ENCODE measurements at regions not wholly inside any gene's neighbourhood (a gene's known extent, or its start where the extent isn't known, plus 50 kb on each side); places are given as distances from the start of the nearest gene placed in this dataset.

GRCh38 chr16:87196231-87196630, 121.0 kb downstream of the C16orf95 start:
- Histone ChIP-seq H3K4me1 (peaks cover 5% of the 10 kb centered on the region), H3K27ac (no peak overlapping the region), H3K27me3 (no peaks in the 10 kb centered on the region), H3K4me3 (no peak overlapping the region), H3K36me3 (ENCODE audit: low read depth, missing control alignments) (no peaks in the 10 kb centered on the region), H3K9me3 (no peaks in the 10 kb centered on the region)
- WGBS, 2 donors: 60 to 65% methylated on average over 9 to 11 of the region's 11 CpGs
- DNase-seq: no peak
- TF ChIP-seq CTCF (IDR thresholded peaks at IDR 0.05): no peak
- TF ChIP-seq POLR2A (IDR thresholded peaks at IDR 0.05): no peak
- intact Hi-C loops (cut with DNase I; ENCODE audit: low total_unique reads): no loop called here

- Histone ChIP-seq H3K36me3 (ENCODE audit: low read depth, missing control alignments) (no peaks in the 10 kb centered on the region), H3K9me3 (no peaks in the 10 kb centered on the region), H3K4me3 (no peak overlapping the region), H3K4me1 (peaks cover 5% of the 10 kb centered on the region), H3K27me3 (no peaks in the 10 kb centered on the region), H3K27ac (no peak overlapping the region)
- DNase-seq: no peak
- intact Hi-C loops (cut with DNase I; ENCODE audit: low total_unique reads): no loop called here
- WGBS, 2 donors: 83 to 89% methylated on average over 2 of the region's 2 CpGs
- TF ChIP-seq CTCF (IDR thresholded peaks at IDR 0.05) (no peak), POLR2A (IDR thresholded peaks at IDR 0.05) (no peak)
These were observed 120.5 kb downstream of the C16orf95 start for GRCh38 chr16:87196661-87197060.

- no peak overlapping the region for H3K4me3 ChIP-seq
- no peak for TF ChIP-seq POLR2A (IDR thresholded peaks at IDR 0.05)
- no peak for TF ChIP-seq CTCF (IDR thresholded peaks at IDR 0.05)
- H3K27me3 ChIP-seq: no peaks in the 10 kb centered on the region
- DNase-seq: no peak
- 76 to 84% methylated on average over 8 of the region's 8 CpGs for WGBS, 2 donors
- H3K4me1 ChIP-seq: peaks cover 3% of the 10 kb centered on the region
- intact Hi-C loops (cut with DNase I; ENCODE audit: low total_unique reads): no loop called here
- no peaks in the 10 kb centered on the region for H3K9me3 ChIP-seq
- H3K27ac ChIP-seq: no peak overlapping the region
- H3K36me3 ChIP-seq (ENCODE audit: low read depth, missing control alignments): no peaks in the 10 kb centered on the region
These were observed 118.8 kb downstream of the C16orf95 start for GRCh38 chr16:87198328-87198832.

- 93 to 95% methylated on average over 6 to 8 of the region's 8 CpGs for WGBS, 2 donors
- no peak for TF ChIP-seq POLR2A (IDR thresholded peaks at IDR 0.05)
- Histone ChIP-seq H3K27me3 (no peaks in the 10 kb centered on the region), H3K36me3 (ENCODE audit: low read depth, missing control alignments) (no peaks in the 10 kb centered on the region), H3K27ac (no peak overlapping the region), H3K4me3 (no peak overlapping the region), H3K4me1 (peaks cover 3% of the 10 kb centered on the region), H3K9me3 (no peaks in the 10 kb centered on the region)
- DNase-seq: no peak
- intact Hi-C loops (cut with DNase I; ENCODE audit: low total_unique reads): no loop called here
These were observed 118.3 kb downstream of the C16orf95 start for GRCh38 chr16:87198881-87199280.

- H3K4me3 ChIP-seq: no peak overlapping the region
- peaks cover 3% of the 10 kb centered on the region for H3K4me1 ChIP-seq
- TF ChIP-seq CTCF (IDR thresholded peaks at IDR 0.05): no peak
- TF ChIP-seq POLR2A (IDR thresholded peaks at IDR 0.05): no peak
- intact Hi-C loops (cut with DNase I; ENCODE audit: low total_unique reads): no loop called here
- H3K36me3 ChIP-seq (ENCODE audit: low read depth, missing control alignments): no peaks in the 10 kb centered on the region
- no peak overlapping the region for H3K27ac ChIP-seq
- DNase-seq: no peak
- H3K9me3 ChIP-seq: no peaks in the 10 kb centered on the region
- WGBS, 2 donors: 83 to 84% methylated on average over 3 of the region's 3 CpGs
- no peaks in the 10 kb centered on the region for H3K27me3 ChIP-seq
These were observed 117.8 kb downstream of the C16orf95 start for GRCh38 chr16:87199379-87199778.
